Neural progenitor cell (in vitro differentiated cells): ENCODE measurements at regions not wholly inside any gene's neighbourhood (a gene's known extent, or its start where the extent isn't known, plus 50 kb on each side); places are given as distances from the start of the nearest gene placed in this dataset.

Source experiments
- CTCF ChIP-seq: fragments of 200-600 bp; sonication (generic); IDR thresholded peaks from 2 replicates; pipeline ENCODE4 v1.5.1; 2017; ENCODE audit warnings: antibody characterized with exemption, mild to moderate bottlenecking
- EZH2phosphoT487 ChIP-seq: fragments of 200-600 bp; sonication (generic); IDR thresholded peaks from 2 replicates; pipeline ENCODE4 v1.6.1; 2017; ENCODE audit warnings: antibody characterized with exemption

- TF ChIP-seq EZH2phosphoT487 (no peak), CTCF (no peak)
Measured at GRCh38 chr3:115354010-115354409, 206.9 kb upstream of the ZBTB20 start.
